Fibroblast of pulmonary artery (primary cell): ENCODE measurements at regions not wholly inside any gene's neighbourhood (a gene's known extent, or its start where the extent isn't known, plus 50 kb on each side); places are given as distances from the start of the nearest gene placed in this dataset.

Source experiments
- DNase-seq: peaks from one replicate; pipeline ENCODE4 v3.0.0-alpha.2; 2010; ENCODE audit warnings: low read depth
- H3K4me3 ChIP-seq: replicated peaks from 2 replicates; pipeline ENCODE4 v1.5.1; 2011; ENCODE audit warnings: low read depth, mild to moderate bottlenecking, control low read depth, low read length, moderate library complexity
- CTCF ChIP-seq: IDR thresholded peaks from 2 replicates; pipeline ENCODE4 v1.5.1; 2011; ENCODE audit warnings: mild to moderate bottlenecking, control low read depth, low read length, inconsistent platforms; ENCODE audit errors: missing control alignments

GRCh38 chr18:6465281-6465680 lies 50.6 kb upstream of the L3MBTL4 start:
- DNase-seq, result no peak
- TF ChIP-seq CTCF, result no peak

DNA sequence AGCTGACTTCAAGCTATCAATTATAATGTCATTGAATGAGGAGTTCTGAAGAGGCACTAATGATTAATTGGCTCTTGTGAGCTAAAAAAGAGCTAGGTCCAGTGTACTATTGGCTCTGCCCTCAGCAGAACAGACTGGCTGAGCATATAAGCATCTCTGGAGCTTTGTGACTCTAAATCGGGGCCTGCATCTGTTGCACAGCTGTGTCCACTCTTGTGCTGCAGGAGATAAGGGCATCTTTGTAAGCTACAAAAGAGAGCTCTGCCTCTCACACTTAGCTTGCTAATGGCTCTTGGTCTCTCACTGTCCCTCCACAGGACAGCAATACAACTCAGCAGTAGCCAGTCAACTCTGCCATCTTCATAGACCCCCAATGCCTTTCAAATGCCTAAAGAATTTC lies 61.5 kb upstream of the L3MBTL4 start:
- DNase-seq, result no peak
- no peak overlapping the region for H3K4me3 ChIP-seq
- TF ChIP-seq CTCF, result no peak

More at GRCh38 chr18:6465281-6465680, 50.6 kb upstream of the L3MBTL4 start:
- no peak overlapping the region for H3K4me3 ChIP-seq

DNA sequence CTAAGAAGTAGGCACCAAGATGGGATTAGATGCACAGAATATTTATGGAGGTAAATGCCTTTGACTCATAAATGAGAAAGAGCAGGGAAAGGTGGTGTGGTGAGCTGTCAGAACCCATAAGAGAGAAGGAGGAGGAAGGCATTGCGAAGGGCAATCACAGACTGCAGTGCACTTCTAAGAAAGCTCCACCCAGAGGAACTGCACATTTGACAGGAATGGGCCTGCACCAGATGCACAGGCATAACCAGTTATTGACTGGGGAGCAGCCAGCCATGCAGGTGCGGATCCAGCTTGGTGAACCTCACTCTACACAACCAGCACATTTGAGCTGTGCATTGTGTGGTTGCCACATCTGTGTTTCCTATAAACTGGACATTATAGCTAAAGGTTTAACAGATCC lies 62.2 kb upstream of the L3MBTL4 start:
- no peak for DNase-seq
- H3K4me3 ChIP-seq, result no peak overlapping the region
- TF ChIP-seq CTCF, result no peak

DNA sequence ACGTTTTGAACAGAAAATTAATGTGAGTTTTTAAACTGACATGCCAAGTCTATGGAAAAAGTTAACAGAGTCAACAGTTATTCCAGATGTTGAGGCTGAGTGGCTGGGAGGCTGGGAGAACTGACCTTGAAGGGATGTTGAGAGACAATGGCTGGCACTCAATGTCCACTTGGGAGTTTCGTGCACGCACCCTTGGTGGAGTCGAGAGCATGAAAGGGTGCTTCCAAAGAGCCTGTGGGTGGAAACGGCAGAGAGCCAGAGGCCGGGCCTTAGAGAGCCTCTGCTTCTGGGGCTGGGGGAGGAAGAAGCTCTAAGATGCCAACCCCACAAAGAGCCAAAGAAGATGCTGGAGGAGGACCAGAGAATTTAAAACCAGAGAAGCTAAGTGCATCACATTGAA lies 63.4 kb upstream of the L3MBTL4 start:
- H3K4me3 ChIP-seq, result no peak overlapping the region
- no peak for DNase-seq
- TF ChIP-seq CTCF, result no peak

DNA sequence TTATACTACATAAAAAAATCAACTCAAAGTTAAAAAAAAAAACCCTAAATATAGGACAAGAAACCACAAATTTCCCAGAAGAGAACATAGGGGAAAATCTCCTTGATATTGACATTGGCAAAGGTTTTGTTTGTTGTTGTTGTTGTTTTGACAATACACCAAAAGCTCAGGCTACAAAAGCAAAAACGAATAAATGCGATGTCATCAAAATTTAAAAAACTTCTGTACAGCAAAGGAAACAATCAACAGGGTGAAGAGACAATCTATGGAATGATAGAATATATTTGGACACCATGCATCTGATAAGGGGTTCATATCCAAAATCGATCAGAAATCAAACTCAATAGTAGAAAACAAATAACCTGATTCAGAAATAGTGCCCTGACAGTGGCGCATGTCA lies 65.0 kb upstream of the L3MBTL4 start:
- no peak overlapping the region for H3K4me3 ChIP-seq
- no peak for TF ChIP-seq CTCF
- no peak for DNase-seq

DNA sequence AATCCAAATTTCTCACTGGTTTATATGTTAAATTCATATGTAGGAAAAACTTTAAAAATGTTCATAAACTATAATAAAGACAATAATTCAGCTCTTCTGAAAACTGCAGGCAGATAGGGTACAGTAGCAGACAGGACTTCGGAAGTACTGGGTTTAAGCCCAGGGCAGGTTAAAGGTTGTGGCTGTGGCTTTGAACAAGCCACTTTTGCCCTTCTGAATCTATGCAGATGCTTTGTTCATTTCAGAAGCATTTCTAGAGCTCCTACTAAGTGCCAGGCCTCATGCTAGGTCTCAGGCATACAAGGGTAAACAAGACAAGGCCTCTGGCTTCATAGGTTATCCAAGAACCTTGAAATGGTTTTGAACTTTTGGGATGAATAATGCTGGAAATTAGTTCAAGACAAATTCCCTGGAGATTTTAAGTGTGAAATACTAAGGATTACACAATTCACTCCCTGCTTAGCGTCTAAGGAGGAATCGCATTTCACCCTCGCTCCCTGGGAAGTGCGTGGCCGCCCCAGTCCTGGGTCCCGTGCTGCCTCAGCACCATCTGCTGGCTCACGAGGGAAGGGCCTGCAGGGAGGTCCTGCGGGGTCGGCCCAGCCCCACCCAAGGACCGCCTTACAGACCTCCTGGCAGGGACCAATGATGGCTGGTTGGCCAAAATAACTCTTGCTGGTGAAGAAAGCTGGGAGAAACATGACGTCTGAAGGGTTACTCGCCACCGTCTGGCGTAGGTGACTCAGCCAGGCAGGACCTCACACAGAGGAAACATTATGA lies 67.7 kb upstream of the L3MBTL4 start:
- DNase-seq, result peak; percentile 55

More for the DNA sequence above, 67.7 kb upstream of the L3MBTL4 start:
- no peak overlapping the region for H3K4me3 ChIP-seq
- TF ChIP-seq CTCF, result peak; percentile 39
